Suppressor macrophage treated with lipopolysaccharide for 4 hours (primary cell): ENCODE measurements at regions not wholly inside any gene's neighbourhood (a gene's known extent, or its start where the extent isn't known, plus 50 kb on each side); places are given as distances from the start of the nearest gene placed in this dataset.

ENCODE experiments used
- DNase-seq: peaks from one replicate; pipeline ENCODE4 v3.0.0-alpha.2; 2020

- DNase-seq: no peak
These were observed 277.4 kb upstream of the SESN3 start for GRCh38 chr11:95508219-95508890.

GRCh38 chr11:95507794-95508193 is 276.8 kb upstream of the SESN3 start:
- DNase-seq: no peak

- DNase-seq: no peak
These were observed 275.8 kb upstream of the SESN3 start for GRCh38 chr11:95506777-95507176.

- DNase-seq: peak; percentile 90
These were observed 275.0 kb upstream of the SESN3 start for GRCh38 chr11:95505927-95506426.

GRCh38 chr11:95503047-95503446 is 272.0 kb upstream of the SESN3 start:
- DNase-seq: no peak

GRCh38 chr11:95502522-95502921 is 271.5 kb upstream of the SESN3 start:
- no peak for DNase-seq

GRCh38 chr11:95501761-95502266 is 270.8 kb upstream of the SESN3 start:
- DNase-seq: no peak

GRCh38 chr11:95500466-95500865 is 269.5 kb upstream of the SESN3 start:
- no peak for DNase-seq

- no peak for DNase-seq
These were observed 268.6 kb upstream of the SESN3 start for GRCh38 chr11:95499516-95500135.

- no peak for DNase-seq
These were observed 267.9 kb upstream of the SESN3 start for GRCh38 chr11:95498722-95499425.

GRCh38 chr11:95496901-95497300 is 265.9 kb upstream of the SESN3 start:
- DNase-seq: no peak

- no peak for DNase-seq
These were observed 264.7 kb upstream of the SESN3 start for GRCh38 chr11:95495706-95496105.

GRCh38 chr11:95494856-95495255 is 263.9 kb upstream of the SESN3 start:
- no peak for DNase-seq

- no peak for DNase-seq
These were observed 263.2 kb upstream of the SESN3 start for GRCh38 chr11:95494167-95494566.

GRCh38 chr11:95490625-95491024 is 259.6 kb upstream of the SESN3 start:
- DNase-seq: no peak

- DNase-seq: no peak
These were observed 256.9 kb upstream of the SESN3 start for GRCh38 chr11:95487938-95488337.

GRCh38 chr11:95487391-95487790 is 256.4 kb upstream of the SESN3 start:
- no peak for DNase-seq

GRCh38 chr11:95486979-95487378 is 256.0 kb upstream of the SESN3 start:
- no peak for DNase-seq

GRCh38 chr11:95486466-95486865 is 255.5 kb upstream of the SESN3 start:
- DNase-seq: no peak

GRCh38 chr11:95485115-95485900 is 254.3 kb upstream of the SESN3 start:
- DNase-seq: no peak

GRCh38 chr11:95483339-95483738 is 252.3 kb upstream of the SESN3 start:
- no peak for DNase-seq

GRCh38 chr11:95478003-95478402 is 247.0 kb upstream of the SESN3 start:
- no peak for DNase-seq

GRCh38 chr11:95469258-95469657 is 238.3 kb upstream of the SESN3 start:
- DNase-seq: no peak
